Astrocyte of the spinal cord (primary cell): ENCODE measurements at regions not wholly inside any gene's neighbourhood (a gene's known extent, or its start where the extent isn't known, plus 50 kb on each side); places are given as distances from the start of the nearest gene placed in this dataset.

Source experiments
- DNase-seq: peaks from one replicate; pipeline ENCODE4 v3.0.0; 2011; ENCODE audit warnings: low read depth, low spot score
- H3K4me3 ChIP-seq: 2 replicates; pipeline ENCODE4 v1.5.1; 2011; ENCODE audit warnings: low read depth, mild to moderate bottlenecking, low read length, moderate library complexity
- in situ Hi-C: cut with HindIII; loops from 2 replicates; pipeline ENCODE4 v1.10.0; 2017; ENCODE audit warnings: low sequenced_read_pairs
- TF ChIP-seq, protein P1 (sequence below): IDR thresholded peaks from 2 replicates; pipeline ENCODE4 v1.5.1; 2012; ENCODE audit warnings: low read depth, mild to moderate bottlenecking, low read length, inconsistent platforms

GRCh38 chr20:24786646-24787045 lies 162.4 kb upstream of the CST7 start:
- no peak overlapping the region for H3K4me3 ChIP-seq
- TF ChIP-seq, protein P1, sequence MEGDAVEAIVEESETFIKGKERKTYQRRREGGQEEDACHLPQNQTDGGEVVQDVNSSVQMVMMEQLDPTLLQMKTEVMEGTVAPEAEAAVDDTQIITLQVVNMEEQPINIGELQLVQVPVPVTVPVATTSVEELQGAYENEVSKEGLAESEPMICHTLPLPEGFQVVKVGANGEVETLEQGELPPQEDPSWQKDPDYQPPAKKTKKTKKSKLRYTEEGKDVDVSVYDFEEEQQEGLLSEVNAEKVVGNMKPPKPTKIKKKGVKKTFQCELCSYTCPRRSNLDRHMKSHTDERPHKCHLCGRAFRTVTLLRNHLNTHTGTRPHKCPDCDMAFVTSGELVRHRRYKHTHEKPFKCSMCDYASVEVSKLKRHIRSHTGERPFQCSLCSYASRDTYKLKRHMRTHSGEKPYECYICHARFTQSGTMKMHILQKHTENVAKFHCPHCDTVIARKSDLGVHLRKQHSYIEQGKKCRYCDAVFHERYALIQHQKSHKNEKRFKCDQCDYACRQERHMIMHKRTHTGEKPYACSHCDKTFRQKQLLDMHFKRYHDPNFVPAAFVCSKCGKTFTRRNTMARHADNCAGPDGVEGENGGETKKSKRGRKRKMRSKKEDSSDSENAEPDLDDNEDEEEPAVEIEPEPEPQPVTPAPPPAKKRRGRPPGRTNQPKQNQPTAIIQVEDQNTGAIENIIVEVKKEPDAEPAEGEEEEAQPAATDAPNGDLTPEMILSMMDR = no peak
- DNase-seq = no peak
- in situ Hi-C loops = no loop called here

GRCh38 chr20:24787071-24787470 lies 162.0 kb upstream of the CST7 start:
- no peak for DNase-seq
- H3K4me3 ChIP-seq = no peak overlapping the region
- TF ChIP-seq, protein P1 = no peak
- in situ Hi-C loops = no loop called here

DNA sequence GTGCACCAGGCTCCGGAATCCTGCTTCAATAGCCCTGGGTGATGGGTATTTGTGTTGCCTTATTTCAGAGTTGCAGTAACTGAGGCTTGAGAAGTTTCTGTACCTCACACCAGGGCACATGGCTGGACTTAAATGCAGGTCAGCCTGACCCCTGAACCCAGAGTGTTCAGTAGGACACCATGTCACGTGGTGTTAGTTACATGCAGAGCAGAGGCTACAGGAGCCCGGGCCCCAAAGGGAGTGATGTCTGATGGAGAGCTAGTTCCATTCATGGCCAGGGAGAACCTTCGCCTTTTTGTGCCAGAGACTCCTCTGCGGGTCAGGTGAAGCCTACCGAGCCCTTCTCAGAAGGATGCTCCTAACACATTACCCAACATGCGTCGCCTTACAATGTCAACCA lies 161.4 kb upstream of the CST7 start:
- TF ChIP-seq, protein P1 = no peak
- in situ Hi-C loops = no loop called here
- H3K4me3 ChIP-seq = no peak overlapping the region
- DNase-seq = no peak

GRCh38 chr20:24789877-24790276 lies 159.2 kb upstream of the CST7 start:
- H3K4me3 ChIP-seq = no peak overlapping the region
- in situ Hi-C loops = no loop called here
- DNase-seq = no peak
- TF ChIP-seq, protein P1 = no peak

DNA sequence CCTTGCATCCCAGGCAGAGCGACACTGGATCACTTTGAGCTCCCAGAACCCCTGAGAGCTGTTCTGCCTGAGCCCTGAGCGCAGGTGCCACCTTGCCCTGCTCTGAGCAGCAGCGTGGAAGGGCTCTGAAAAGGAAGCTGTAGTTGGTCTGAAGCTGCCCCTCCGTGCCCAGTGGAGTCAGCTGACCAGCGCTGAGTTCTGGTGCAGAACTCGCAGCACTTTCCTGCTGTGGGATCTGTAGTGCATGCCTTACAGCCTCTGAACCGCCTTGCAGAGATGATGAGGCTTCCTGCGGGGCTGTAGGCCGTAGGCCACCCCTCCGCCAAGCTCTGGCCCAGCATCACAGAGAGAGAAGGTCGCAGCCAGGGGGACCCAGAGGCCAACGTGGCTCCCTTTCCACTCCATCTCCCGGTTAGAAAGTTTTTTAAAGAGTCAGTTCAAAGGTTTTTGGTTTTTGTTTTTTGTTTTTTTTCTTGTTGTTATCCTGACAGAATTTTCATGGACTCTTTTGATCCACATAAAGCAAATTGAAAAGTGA lies 158.3 kb upstream of the CST7 start:
- no peak overlapping the region for H3K4me3 ChIP-seq
- DNase-seq = no peak
- in situ Hi-C loops = no loop called here
- TF ChIP-seq, protein P1 = no peak

- in situ Hi-C loops = no loop called here
- H3K4me3 ChIP-seq = no peak overlapping the region
- DNase-seq = no peak
- TF ChIP-seq, protein P1 = no peak
Observed at GRCh38 chr20:24791953-24792352, 157.1 kb upstream of the CST7 start.
